ENCODE measurements at regions not wholly inside any gene's neighbourhood (a gene's known extent, or its start where the extent isn't known, plus 50 kb on each side); places are given as distances from the start of the nearest gene placed in this dataset.

DNA sequence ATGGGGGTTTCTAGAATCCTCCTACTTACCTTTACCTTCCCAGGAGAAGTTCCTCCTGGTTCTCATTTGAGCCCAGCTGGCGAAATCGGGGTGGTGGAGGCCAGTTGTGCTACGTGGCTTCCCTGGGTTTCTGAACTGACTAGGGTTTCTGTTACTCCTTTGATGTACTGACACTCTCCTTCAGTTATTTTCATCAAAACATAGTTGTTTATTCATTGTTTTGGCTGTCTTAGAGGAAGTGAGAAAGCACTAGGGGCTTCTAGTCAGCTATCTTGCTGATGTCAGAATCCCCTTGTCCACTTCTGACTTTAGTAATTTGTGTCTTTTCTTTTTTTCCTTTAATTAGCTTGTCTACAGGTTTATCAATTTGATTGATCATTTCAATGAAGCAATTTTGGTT, 332.2 kb upstream of the TANK start:
- TF ChIP-seq YY1 (IDR thresholded peaks at IDR 0.05; ENCODE audit: insufficient read depth, insufficient read length), result no peak
- no peak for TF ChIP-seq SUZ12 (IDR thresholded peaks at IDR 0.05; ENCODE audit: extremely low read depth, insufficient read depth, insufficient read length)
- no peak for TF ChIP-seq ZNF274 (IDR thresholded peaks at IDR 0.05; ENCODE audit: low read depth, low read length)
